ENCODE measurements at regions not wholly inside any gene's neighbourhood (a gene's known extent, or its start where the extent isn't known, plus 50 kb on each side); places are given as distances from the start of the nearest gene placed in this dataset.

GRCh38 chr14:55518391-55518790 is 61.6 kb upstream of the KTN1 start:
- TF ChIP-seq SATB2 (CRISPR knock-in tag; IDR thresholded peaks at IDR 0.05), result no peak
- no peak for TF ChIP-seq ZC3H4 (CRISPR knock-in tag; IDR thresholded peaks at IDR 0.05; ENCODE audit: borderline replicate concordance)
- TF ChIP-seq SP4 (CRISPR knock-in tag; IDR thresholded peaks at IDR 0.05), result no peak
- no peak for TF ChIP-seq JUND (CRISPR knock-in tag; IDR thresholded peaks at IDR 0.05)
- TF ChIP-seq WIZ (CRISPR knock-in tag; IDR thresholded peaks at IDR 0.05), result no peak
- no peak for TF ChIP-seq SIN3B (IDR thresholded peaks at IDR 0.05; ENCODE audit: low read length)
- TF ChIP-seq KLF12 (CRISPR knock-in tag; IDR thresholded peaks at IDR 0.05; ENCODE audit: borderline replicate concordance), result no peak
- TF ChIP-seq SNRNP70 (IDR thresholded peaks at IDR 0.05; ENCODE audit: low read depth, low read length), result no peak
- TF ChIP-seq NFYB (CRISPR knock-in tag; IDR thresholded peaks at IDR 0.05), result no peak
- TF ChIP-seq ZIK1 (CRISPR knock-in tag; IDR thresholded peaks at IDR 0.05; ENCODE audit: borderline replicate concordance, low read depth), result no peak
- DNase-seq (ENCODE audit: low spot score) (no peak), FAIRE-seq (no peak), ATAC-seq (no peak)
- H3K4me3 ChIP-seq (replicated peaks in 1 of 3; ENCODE audit: insufficient read depth in 1 of 3, low read depth in 2 of 3, low read length in 3 of 3), result no peak overlapping the region
- in situ Hi-C loops (cut with HindIII; ENCODE audit: extremely low pct_ligation_motif_present, low pct_unique_long_range_greater_than_20kb) (no loop called here), intact Hi-C loops (cut with micrococcal nuclease; ENCODE audit: unreplicated experiment) (no loop called here)
- CTCF ChIA-PET (ENCODE audit: low intra/inter-chr PET ratio, low total read pairs), result no interaction called here
- H3K36me3 ChIP-seq (replicated peaks in 1 of 2; ENCODE audit: control insufficient read depth in 1 of 2, insufficient read depth in 2 of 2, low read length in 2 of 2), result no peaks in the 10 kb centered on the region
- BruUV-seq (replicated peaks), result no TSS peak
- POLR2A ChIA-PET, result no interaction called here
- H3K4me2 ChIP-seq (ENCODE audit: low read depth, low read length), result no peak overlapping the region
- H3K27me3 ChIP-seq (ENCODE audit: control insufficient read depth in 1 of 2, insufficient read depth in 2 of 2, low read length in 2 of 2), result no peaks in the 10 kb centered on the region
- H3K27ac ChIP-seq (ENCODE audit: extremely low read length, insufficient read depth, low read length), result no peak overlapping the region
- H3K9ac ChIP-seq (ENCODE audit: insufficient read depth, low read depth, low read length), result no peak overlapping the region
- no peaks in the 10 kb centered on the region for H4K20me1 ChIP-seq (ENCODE audit: insufficient read depth, low read length)
- H3K9me3 ChIP-seq (ENCODE audit: low read length), result no peaks in the 10 kb centered on the region
- no peaks in the 10 kb centered on the region for H3K79me2 ChIP-seq (ENCODE audit: insufficient read depth, low read length)
- 0 out of 2 replicates have a peak, but pooled peaks cover 3% of the 10 kb centered on the region for H3K4me1 ChIP-seq (ENCODE audit: insufficient read depth, low read length)
- H2AFZ ChIP-seq (ENCODE audit: low read length), result no peak overlapping the region

GRCh38 chr14:55519473-55520080 is 60.4 kb upstream of the KTN1 start:
- BruUV-seq (replicated peaks), result no TSS peak
- in situ Hi-C loops (cut with HindIII; ENCODE audit: extremely low pct_ligation_motif_present, low pct_unique_long_range_greater_than_20kb) (no loop called here), intact Hi-C loops (cut with micrococcal nuclease; ENCODE audit: unreplicated experiment) (no loop called here)
- DNase-seq (ENCODE audit: low spot score) (no peak), ATAC-seq (peak; percentile 95), FAIRE-seq (no peak)
- Histone ChIP-seq H3K9ac (ENCODE audit: insufficient read depth, low read depth, low read length) (no peak overlapping the region), H2AFZ (ENCODE audit: low read length) (no peak overlapping the region), H3K27me3 (ENCODE audit: control insufficient read depth in 1 of 2, insufficient read depth in 2 of 2, low read length in 2 of 2) (no peaks in the 10 kb centered on the region), H3K36me3 (replicated peaks in 1 of 2; ENCODE audit: control insufficient read depth in 1 of 2, insufficient read depth in 2 of 2, low read length in 2 of 2) (no peaks in the 10 kb centered on the region), H3K4me3 (replicated peaks in 1 of 3; ENCODE audit: insufficient read depth in 1 of 3, low read depth in 2 of 3, low read length in 3 of 3) (no peak overlapping the region), H3K9me3 (ENCODE audit: low read length) (no peaks in the 10 kb centered on the region), H3K27ac (ENCODE audit: extremely low read length, insufficient read depth, low read length) (no peak overlapping the region), H3K79me2 (ENCODE audit: insufficient read depth, low read length) (no peaks in the 10 kb centered on the region), H3K4me1 (ENCODE audit: insufficient read depth, low read length) (0 out of 2 replicates have a peak, but pooled peaks cover 5% of the 10 kb centered on the region), H4K20me1 (ENCODE audit: insufficient read depth, low read length) (no peaks in the 10 kb centered on the region), H3K4me2 (ENCODE audit: low read depth, low read length) (no peak overlapping the region)
- ChIA-PET CTCF (ENCODE audit: low intra/inter-chr PET ratio, low total read pairs) (no interaction called here), POLR2A (no interaction called here)
- TF ChIP-seq ZSCAN9 (CRISPR knock-in tag; IDR thresholded peaks at IDR 0.05; ENCODE audit: borderline replicate concordance) (no peak), PPARG (CRISPR knock-in tag; conservative IDR thresholded peaks at IDR 0.05) (no peak), ZBTB7A (CRISPR knock-in tag; IDR thresholded peaks at IDR 0.05) (no peak), U2AF1 (optimal IDR thresholded peaks at IDR 0.05; ENCODE audit: low read depth, low read length) (no peak), FOXO1 (CRISPR knock-in tag; IDR thresholded peaks at IDR 0.05) (no peak), MNT (IDR thresholded peaks at IDR 0.05) (no peak), KDM3A (CRISPR knock-in tag; IDR thresholded peaks at IDR 0.05; ENCODE audit: low read depth) (no peak), PCBP2 (optimal IDR thresholded peaks at IDR 0.05; ENCODE audit: low read depth, low read length, poor library complexity, severe bottlenecking) (no peak), DR1 (CRISPR knock-in tag; IDR thresholded peaks at IDR 0.05) (no peak), E2F2 (CRISPR knock-in tag; IDR thresholded peaks at IDR 0.05; ENCODE audit: borderline replicate concordance) (no peak)
- 100% methylated on average over 1 of the region's 1 CpG for WGBS (ENCODE audit: low lambda C conversion rate)
